CD4-positive, alpha-beta memory T cell (primary cell): ENCODE measurements at regions not wholly inside any gene's neighbourhood (a gene's known extent, or its start where the extent isn't known, plus 50 kb on each side); places are given as distances from the start of the nearest gene placed in this dataset.

Source experiments
- CTCF ChIA-PET: fragments of 350-600 bp; sonication (Branson Sonifier 250); formaldehyde crosslinking; loops from one replicate; lab custom pipeline; 2021; ENCODE audit warnings: inconsistent platforms; ENCODE audit not compliant: partially characterized antibody; lab: Charles Lee
- POLR2A ChIA-PET: fragments of 350-600 bp; sonication (Branson Sonifier 250); formaldehyde crosslinking; loops from one replicate; lab custom pipeline; 2021; ENCODE audit not compliant: partially characterized antibody; lab: Charles Lee
- DNase-seq, 5 donors: peaks; one replicate each; pipeline versions ENCODE4 v3.0.0 to v3.0.0-alpha.2; 2020 to 2022; ENCODE audit warnings: mixed read lengths in 1 of 5
- H3K27ac ChIP-seq: one replicate; pipeline ENCODE4 v1.7.0; 2013; ENCODE audit warnings: low read depth, low read length
- H3K27me3 ChIP-seq: 2 replicates; pipeline ENCODE4 v1.7.0; 2013; ENCODE audit warnings: mild to moderate bottlenecking, low read length, moderate library complexity; ENCODE audit not compliant: insufficient read depth
- H3K36me3 ChIP-seq: 2 replicates; pipeline ENCODE4 v1.7.0; 2013; ENCODE audit warnings: mild to moderate bottlenecking, low read length, moderate library complexity; ENCODE audit not compliant: insufficient read depth
- H3K4me1 ChIP-seq: 2 replicates; pipeline ENCODE4 v1.7.0; 2013; ENCODE audit warnings: mild to moderate bottlenecking, low read length, moderate library complexity; ENCODE audit not compliant: insufficient read depth
- H3K4me3 ChIP-seq, 2 donors: one replicate each; pipeline ENCODE4 v1.7.0; 2013; ENCODE audit warnings: low read length in 2 of 2, mild to moderate bottlenecking in 1 of 2
- H3K9me3 ChIP-seq, 2 donors: one replicate each; pipeline ENCODE4 v1.7.0; 2013; ENCODE audit warnings: low read length in 2 of 2, control low read depth in 1 of 2; ENCODE audit not compliant: control insufficient read depth in 1 of 2
- H3K27ac Mint-ChIP-seq, 7 donors: one replicate each; pipeline ENCODE4 v1.8.0; 2020 to 2021; ENCODE audit warnings: mixed read lengths in 7 of 7, mild to moderate bottlenecking in 6 of 7, inconsistent platforms in 3 of 7, moderate library complexity in 3 of 7
- H3K27me3 Mint-ChIP-seq, 2 donors: one replicate each; pipeline ENCODE4 v1.8.0; 2020 to 2021; ENCODE audit warnings: mixed read lengths in 2 of 2
- H3K36me3 Mint-ChIP-seq, 2 donors: one replicate each; pipeline ENCODE4 v1.8.0; 2020 to 2021; ENCODE audit warnings: mixed read lengths in 2 of 2, inconsistent platforms in 1 of 2, mild to moderate bottlenecking in 1 of 2
- H3K4me1 Mint-ChIP-seq, 4 donors: one replicate each; pipeline ENCODE4 v1.8.0; 2020 to 2021; ENCODE audit warnings: mixed read lengths in 4 of 4, mild to moderate bottlenecking in 1 of 4
- H3K4me3 Mint-ChIP-seq, 8 donors: one replicate each; pipeline ENCODE4 v1.8.0; 2020 to 2021; ENCODE audit warnings: mixed read lengths in 8 of 8, mild to moderate bottlenecking in 7 of 8, moderate library complexity in 6 of 8, inconsistent platforms in 3 of 8
- H3K9me3 Mint-ChIP-seq, 8 donors: one replicate each; pipeline ENCODE4 v1.8.0; 2020 to 2021; ENCODE audit warnings: mixed read lengths in 8 of 8, mild to moderate bottlenecking in 5 of 8, inconsistent platforms in 3 of 8, moderate library complexity in 1 of 8
- intact Hi-C: fragments of 100-400 bp; cut with micrococcal nuclease; formaldehyde crosslinking; loops from one replicate; pipeline ENCODE4 v1.15.1; 2023

DNA sequence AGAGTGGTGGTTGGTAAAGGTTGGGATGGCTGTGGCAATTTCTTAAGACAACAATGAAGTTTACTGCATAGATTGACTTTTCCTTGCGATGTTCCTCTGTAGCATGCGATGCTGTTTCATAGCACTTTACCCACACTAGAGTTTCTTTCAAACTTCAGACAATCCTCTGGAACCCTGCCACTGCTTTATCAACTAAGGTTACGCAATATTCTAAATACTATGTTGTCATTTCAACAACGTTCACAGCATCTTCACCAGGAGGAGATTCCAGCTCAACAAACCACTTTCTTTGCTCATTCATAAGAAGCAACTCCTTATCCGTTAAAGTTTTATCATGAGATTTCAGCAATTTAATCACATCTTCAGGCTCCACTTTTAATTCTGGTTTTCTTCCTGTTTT is 161.2 kb upstream of the NRSN1 start:
- Histone ChIP-seq H3K27ac (no peak overlapping the region), H3K27me3 (no peaks in the 10 kb centered on the region)

DNA sequence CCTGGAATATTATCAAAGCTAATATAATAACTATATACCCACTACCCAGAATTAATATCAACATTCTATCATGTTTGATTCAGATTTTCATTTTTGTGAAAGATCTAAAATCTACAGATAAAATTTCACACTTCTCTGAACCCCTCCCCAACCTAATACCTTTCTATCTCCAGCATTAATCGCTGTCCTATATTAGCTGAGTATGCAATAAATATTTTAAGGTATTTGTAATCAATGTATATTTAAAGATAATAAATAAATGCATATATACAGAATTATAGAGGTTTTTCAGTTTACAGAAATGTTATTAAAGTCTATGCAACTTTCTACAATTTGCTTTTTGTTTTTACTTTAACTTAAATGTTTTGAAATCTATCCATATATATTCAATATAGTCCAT is 156.7 kb upstream of the NRSN1 start:
- CTCF ChIA-PET = no interaction called here
- Mint-ChIP-seq H3K27me3 (no peaks in the 10 kb centered on the region), H3K36me3 (no peaks in the 10 kb centered on the region), H3K4me1 (no peaks in the 10 kb centered on the region), H3K27ac (no peak overlapping the region), H3K9me3 (peaks cover 0 to 10% (median 5%) of the 10 kb centered on the region in 8 donors), H3K4me3 (no peak overlapping the region)
- Histone ChIP-seq H3K27ac (no peak overlapping the region), H3K36me3 (no peaks in the 10 kb centered on the region), H3K27me3 (no peaks in the 10 kb centered on the region), H3K4me3 (no peak overlapping the region), H3K4me1 (no peaks in the 10 kb centered on the region), H3K9me3 (no peaks in the 10 kb centered on the region)
- intact Hi-C loops = no loop called here
- POLR2A ChIA-PET = no interaction called here
- no peak for DNase-seq

More for the DNA sequence above, 161.2 kb upstream of the NRSN1 start:
- Mint-ChIP-seq H3K36me3 (no peaks in the 10 kb centered on the region), H3K27me3 (peaks cover 0 to under 1% of the 10 kb centered on the region in 2 donors), H3K27ac (no peak overlapping the region), H3K9me3 (peaks cover 0 to 5% (median 3%) of the 10 kb centered on the region in 8 donors), H3K4me1 (no peaks in the 10 kb centered on the region), H3K4me3 (no peak overlapping the region)
- Histone ChIP-seq H3K9me3 (no peaks in the 10 kb centered on the region), H3K4me3 (no peak overlapping the region), H3K36me3 (no peaks in the 10 kb centered on the region), H3K4me1 (no peaks in the 10 kb centered on the region)
- intact Hi-C loops = no loop called here
- POLR2A ChIA-PET = no interaction called here
- CTCF ChIA-PET = no interaction called here
- no peak for DNase-seq

DNA sequence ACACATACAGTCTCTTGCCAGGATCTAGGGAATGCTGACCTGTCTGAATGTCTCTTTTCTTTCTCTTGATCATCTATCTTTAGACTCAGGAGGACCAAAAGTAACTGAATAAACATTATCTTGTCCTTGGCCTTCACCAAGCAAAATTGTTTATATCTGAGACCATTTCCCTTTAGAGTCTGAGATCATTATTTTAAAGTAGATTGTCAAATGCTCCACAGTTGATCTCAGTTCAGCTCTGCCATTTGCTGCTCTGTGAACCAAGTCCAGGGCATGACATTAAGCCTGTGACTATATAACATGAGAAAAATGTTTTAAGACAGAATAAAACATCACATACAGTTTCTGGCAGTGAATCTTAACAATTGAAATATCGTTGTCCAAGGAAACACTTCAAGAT is 148.3 kb upstream of the NRSN1 start:
- no peak for DNase-seq
- Histone ChIP-seq H3K4me1 (no peaks in the 10 kb centered on the region), H3K27ac (no peak overlapping the region), H3K36me3 (no peaks in the 10 kb centered on the region), H3K9me3 (no peaks in the 10 kb centered on the region), H3K27me3 (no peaks in the 10 kb centered on the region), H3K4me3 (no peak overlapping the region)
- Mint-ChIP-seq H3K36me3 (no peaks in the 10 kb centered on the region), H3K9me3 (peaks cover 0 to 3% (median 0%) of the 10 kb centered on the region in 8 donors), H3K27me3 (no peaks in the 10 kb centered on the region), H3K4me1 (no peaks in the 10 kb centered on the region), H3K4me3 (no peak overlapping the region), H3K27ac (no peak overlapping the region)
- CTCF ChIA-PET = no interaction called here
- intact Hi-C loops = no loop called here
- POLR2A ChIA-PET = no interaction called here

DNA sequence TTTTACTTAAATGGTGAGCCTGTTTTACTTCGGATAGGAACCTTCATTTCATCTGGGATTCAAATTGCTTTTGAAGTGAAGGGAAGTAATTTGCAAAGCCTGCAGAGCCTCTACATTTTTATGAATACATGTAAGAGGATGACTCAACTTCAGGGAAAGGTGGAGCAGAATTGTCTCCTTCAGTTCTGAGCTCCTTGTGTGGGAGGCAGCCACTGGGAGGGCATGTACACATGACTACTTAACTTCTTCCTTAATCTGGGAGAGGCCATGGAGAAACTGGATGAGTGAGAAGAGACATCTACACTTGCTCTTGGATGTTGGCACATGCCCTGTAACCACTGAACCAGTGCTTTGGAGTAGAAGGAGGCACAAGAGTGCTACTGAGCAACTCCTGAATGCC is 145.1 kb upstream of the NRSN1 start:
- no peaks in the 10 kb centered on the region for H3K27me3 ChIP-seq
- H3K36me3 ChIP-seq = no peaks in the 10 kb centered on the region
- ChIA-PET POLR2A (no interaction called here), CTCF (no interaction called here)
- no peak overlapping the region for H3K4me3 ChIP-seq
- intact Hi-C loops = no loop called here
- no peaks in the 10 kb centered on the region for H3K4me1 Mint-ChIP-seq
- H3K4me3 Mint-ChIP-seq = no peak overlapping the region
- H3K27ac Mint-ChIP-seq = no peak overlapping the region
- no peaks in the 10 kb centered on the region for H3K4me1 ChIP-seq
- DNase-seq = no peak
- no peaks in the 10 kb centered on the region for H3K27me3 Mint-ChIP-seq
- H3K9me3 Mint-ChIP-seq = peaks cover 0 to 3% (median 0%) of the 10 kb centered on the region in 8 donors
- no peak overlapping the region for H3K27ac ChIP-seq
- no peaks in the 10 kb centered on the region for H3K9me3 ChIP-seq
- H3K36me3 Mint-ChIP-seq = no peaks in the 10 kb centered on the region

DNA sequence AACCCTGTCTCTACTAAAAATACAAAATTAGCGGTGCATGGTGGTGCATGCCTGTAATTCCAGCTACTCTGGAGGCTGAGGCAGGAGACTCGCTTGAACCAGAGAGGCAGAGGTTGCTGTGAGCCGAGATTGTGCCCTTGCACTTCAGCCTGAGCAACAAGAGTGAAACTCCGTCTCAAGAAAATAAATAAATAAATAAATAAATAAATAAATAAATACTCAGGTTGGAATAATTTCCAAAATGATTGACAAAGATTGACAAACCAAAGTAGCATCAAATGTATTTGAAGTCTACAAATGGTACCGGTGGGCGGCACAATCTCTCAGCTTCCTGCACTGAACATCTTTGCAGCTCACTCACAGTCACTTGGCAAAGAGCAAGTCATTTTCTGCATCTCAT is 144.1 kb upstream of the NRSN1 start:
- no peaks in the 10 kb centered on the region for H3K27me3 Mint-ChIP-seq
- H3K4me3 Mint-ChIP-seq = no peak overlapping the region
- ChIA-PET POLR2A (no interaction called here), CTCF (no interaction called here)
- no peaks in the 10 kb centered on the region for H3K36me3 Mint-ChIP-seq
- no peak overlapping the region for H3K27ac ChIP-seq
- DNase-seq = no peak
- no peaks in the 10 kb centered on the region for H3K36me3 ChIP-seq
- H3K4me3 ChIP-seq = no peak overlapping the region
- no peaks in the 10 kb centered on the region for H3K4me1 Mint-ChIP-seq
- H3K9me3 Mint-ChIP-seq = peaks cover 0 to 3% (median 0%) of the 10 kb centered on the region in 8 donors
- H3K27ac Mint-ChIP-seq = no peak overlapping the region
- no peaks in the 10 kb centered on the region for H3K27me3 ChIP-seq
- H3K9me3 ChIP-seq = no peaks in the 10 kb centered on the region
- H3K4me1 ChIP-seq = no peaks in the 10 kb centered on the region
- intact Hi-C loops = no loop called here

DNA sequence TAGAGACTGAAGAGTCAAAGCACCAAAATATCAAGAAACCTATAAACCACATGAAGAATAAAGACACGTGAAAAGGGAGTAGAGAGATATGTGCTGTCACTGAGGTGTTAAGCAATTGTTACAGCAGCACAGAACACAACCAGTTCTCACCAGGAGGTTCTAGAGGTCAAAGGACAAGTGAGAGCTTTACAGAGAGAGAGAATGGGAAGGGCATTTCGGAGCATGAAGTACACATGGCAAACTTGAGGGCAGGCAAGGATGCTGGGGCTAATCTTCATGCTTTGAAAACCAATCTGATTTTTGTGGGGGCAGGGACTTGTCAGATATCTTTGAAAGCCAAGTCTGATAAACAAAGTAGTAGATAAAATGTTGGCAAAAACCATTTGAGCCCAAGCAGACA is 142.3 kb upstream of the NRSN1 start:
- no peaks in the 10 kb centered on the region for H3K36me3 Mint-ChIP-seq
- H3K27me3 Mint-ChIP-seq = no peaks in the 10 kb centered on the region
- Histone ChIP-seq H3K4me1 (no peaks in the 10 kb centered on the region), H3K27me3 (no peaks in the 10 kb centered on the region), H3K36me3 (no peaks in the 10 kb centered on the region), H3K9me3 (no peaks in the 10 kb centered on the region), H3K27ac (no peak overlapping the region), H3K4me3 (no peak overlapping the region)
- no peak overlapping the region for H3K27ac Mint-ChIP-seq
- POLR2A ChIA-PET = no interaction called here
- no peaks in the 10 kb centered on the region for H3K4me1 Mint-ChIP-seq
- no peak for DNase-seq
- CTCF ChIA-PET = no interaction called here
- intact Hi-C loops = no loop called here
- no peak overlapping the region for H3K4me3 Mint-ChIP-seq
- H3K9me3 Mint-ChIP-seq = no peaks in the 10 kb centered on the region

DNA sequence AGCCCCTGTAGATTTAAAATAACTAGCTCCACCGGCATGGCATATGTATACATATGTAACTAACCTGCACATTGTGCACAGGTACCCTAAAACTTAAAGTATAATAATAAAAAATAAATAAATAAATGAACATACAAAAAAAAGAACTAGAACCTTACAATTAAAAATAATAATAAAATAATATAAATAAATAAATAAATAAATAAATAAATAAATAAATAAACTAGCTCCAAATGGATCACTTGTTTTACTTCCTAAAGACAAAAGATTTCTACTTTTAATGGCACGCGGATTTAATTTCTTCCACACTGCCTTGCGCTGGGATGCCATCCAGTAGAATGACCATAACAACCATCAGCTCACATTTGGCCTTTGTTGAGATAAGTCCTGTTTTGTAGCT is 141.0 kb upstream of the NRSN1 start:
- Mint-ChIP-seq H3K36me3 (no peaks in the 10 kb centered on the region), H3K9me3 (no peaks in the 10 kb centered on the region), H3K27ac (no peak overlapping the region), H3K4me3 (no peak overlapping the region), H3K27me3 (no peaks in the 10 kb centered on the region), H3K4me1 (no peaks in the 10 kb centered on the region)
- ChIA-PET CTCF (no interaction called here), POLR2A (no interaction called here)
- DNase-seq = no peak
- Histone ChIP-seq H3K27me3 (no peaks in the 10 kb centered on the region), H3K4me1 (no peaks in the 10 kb centered on the region), H3K4me3 (no peak overlapping the region), H3K27ac (no peak overlapping the region), H3K9me3 (no peaks in the 10 kb centered on the region), H3K36me3 (no peaks in the 10 kb centered on the region)
- intact Hi-C loops = no loop called here

DNA sequence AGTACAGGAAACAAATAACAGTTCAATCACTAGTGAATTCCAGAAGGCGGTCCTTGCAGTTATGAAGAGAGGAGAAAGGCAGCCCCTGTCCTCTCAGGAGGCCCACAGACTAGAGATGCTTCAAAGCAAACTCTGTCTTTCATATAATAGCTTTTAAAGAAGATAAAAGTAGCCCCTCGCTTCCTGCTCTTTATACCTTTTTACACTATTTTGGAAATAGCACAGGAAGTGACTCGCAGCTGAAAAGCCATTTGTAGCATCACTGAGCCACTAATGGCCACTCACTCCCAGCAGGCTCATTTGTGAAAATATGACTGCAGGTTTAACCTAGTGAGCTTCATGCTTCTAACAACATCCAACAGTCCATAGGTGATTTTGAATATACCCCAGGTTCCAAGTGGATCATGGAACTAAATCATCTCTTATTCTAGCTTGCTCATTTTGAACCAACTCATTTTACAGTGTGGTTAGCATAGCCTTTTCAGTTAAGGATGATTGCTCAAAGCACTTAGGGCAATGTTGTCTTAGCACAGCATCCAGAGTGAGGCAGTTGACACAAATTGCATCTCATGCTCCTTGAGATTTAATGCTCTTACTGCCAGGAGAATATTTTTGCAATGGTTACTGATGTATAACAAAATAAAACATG is 136.0 kb upstream of the NRSN1 start:
- no peak overlapping the region for H3K27ac ChIP-seq
- H3K9me3 ChIP-seq = no peaks in the 10 kb centered on the region
- H3K27ac Mint-ChIP-seq = no peak overlapping the region
- ChIA-PET CTCF (no interaction called here), POLR2A (no interaction called here)
- no peaks in the 10 kb centered on the region for H3K4me1 Mint-ChIP-seq
- no peak for DNase-seq
- H3K4me3 Mint-ChIP-seq = no peak overlapping the region
- no peaks in the 10 kb centered on the region for H3K27me3 Mint-ChIP-seq
- no peaks in the 10 kb centered on the region for H3K36me3 Mint-ChIP-seq
- no peaks in the 10 kb centered on the region for H3K36me3 ChIP-seq
- no peaks in the 10 kb centered on the region for H3K27me3 ChIP-seq
- no peak overlapping the region for H3K4me3 ChIP-seq
- intact Hi-C loops = no loop called here
- peaks cover 0 to 4% (median under 1%) of the 10 kb centered on the region in 8 donors for H3K9me3 Mint-ChIP-seq
- H3K4me1 ChIP-seq = no peaks in the 10 kb centered on the region
